ENCODE measurements at regions not wholly inside any gene's neighbourhood (a gene's known extent, or its start where the extent isn't known, plus 50 kb on each side); places are given as distances from the start of the nearest gene placed in this dataset.

- TF ChIP-seq CTCF (IDR thresholded peaks at IDR 0.05) (no peak), POLR2A (IDR thresholded peaks at IDR 0.05) (no peak)
Measured at GRCh38 chr3:104909721-104910120, 457.0 kb upstream of the ALCAM start.
